SW480 (cell line): ENCODE measurements at regions not wholly inside any gene's neighbourhood (a gene's known extent, or its start where the extent isn't known, plus 50 kb on each side); places are given as distances from the start of the nearest gene placed in this dataset.

Source experiments
- DNase-seq: peaks from one replicate; pipeline ENCODE4 v3.0.0-alpha.2; 2016; ENCODE audit warnings: low spot score

DNA sequence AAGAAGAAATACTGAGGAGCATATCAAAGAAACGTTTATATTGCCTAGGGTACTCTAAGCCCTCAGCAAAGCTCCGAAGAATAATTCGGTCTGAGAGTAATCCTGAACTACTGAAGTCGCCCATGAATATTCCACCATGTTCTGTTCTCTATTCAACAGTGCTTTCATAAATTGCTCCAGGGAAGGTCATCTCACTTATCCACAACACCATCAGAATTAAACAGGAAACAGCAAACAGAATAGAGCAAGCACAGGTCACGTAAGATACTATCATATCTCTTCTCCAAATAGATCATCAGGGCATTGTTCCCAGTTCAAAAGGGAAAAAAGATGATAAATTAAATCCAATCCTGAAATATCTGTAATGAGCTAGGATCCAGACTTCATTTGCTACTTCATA is 325.6 kb downstream of the DEPDC1B start:
- no peak for DNase-seq

DNA sequence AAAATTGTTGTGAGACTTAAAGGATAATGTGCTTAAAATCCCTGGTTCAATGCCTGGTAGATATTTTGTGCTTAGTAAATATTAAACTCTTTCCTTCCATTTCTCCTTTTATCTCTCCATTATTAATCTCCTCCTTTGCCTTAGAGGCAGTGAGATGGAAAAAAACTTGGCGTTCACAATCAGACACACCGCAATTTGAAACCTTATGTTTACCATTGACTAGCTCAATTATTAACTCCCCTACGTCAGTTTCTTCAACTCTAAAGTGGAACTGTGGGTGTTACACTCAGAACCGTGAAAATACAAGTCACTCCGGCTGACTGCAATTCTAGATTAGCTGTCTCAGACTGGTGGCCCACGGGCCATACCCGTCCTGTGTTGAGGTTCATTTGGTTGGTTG is 327.2 kb downstream of the DEPDC1B start:
- no peak for DNase-seq

DNA sequence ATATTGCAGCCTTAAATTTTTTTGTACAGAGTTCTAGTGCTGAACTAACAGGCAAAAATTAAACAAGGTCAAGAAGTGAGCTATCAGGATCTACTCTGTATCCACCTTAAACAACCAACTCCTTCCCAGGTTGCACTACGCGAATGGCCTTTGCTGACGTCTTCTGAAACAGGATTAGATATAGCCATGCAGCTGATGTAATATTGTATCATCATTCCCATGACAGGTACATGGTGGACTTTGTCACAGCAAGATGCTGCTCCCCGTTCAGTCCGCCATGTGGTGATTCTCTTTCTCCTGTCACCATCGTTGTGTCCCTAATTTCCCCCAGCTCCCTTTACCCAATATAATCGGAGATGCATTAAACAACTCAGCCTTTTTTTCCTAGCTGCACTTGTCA is 328.9 kb downstream of the DEPDC1B start:
- DNase-seq = no peak

DNA sequence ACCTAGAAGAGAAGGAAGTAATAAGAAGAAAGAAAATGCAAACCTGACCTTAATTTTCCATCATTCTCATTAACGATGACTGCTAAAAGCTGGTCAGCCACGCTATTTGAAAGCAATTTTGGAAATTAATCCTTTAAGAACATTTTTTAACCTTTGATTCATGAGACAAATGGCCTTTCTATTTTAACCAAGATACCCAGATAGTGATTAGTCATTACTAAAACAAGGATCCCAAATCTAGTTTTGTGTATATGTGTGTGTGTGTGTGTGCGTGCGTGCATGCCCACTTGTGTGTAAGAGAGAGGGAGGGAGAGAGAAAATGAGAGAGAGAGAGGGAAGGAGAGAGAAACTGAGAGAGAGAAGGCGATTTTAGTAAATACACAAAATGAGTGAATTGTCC is 329.5 kb downstream of the DEPDC1B start:
- no peak for DNase-seq

DNA sequence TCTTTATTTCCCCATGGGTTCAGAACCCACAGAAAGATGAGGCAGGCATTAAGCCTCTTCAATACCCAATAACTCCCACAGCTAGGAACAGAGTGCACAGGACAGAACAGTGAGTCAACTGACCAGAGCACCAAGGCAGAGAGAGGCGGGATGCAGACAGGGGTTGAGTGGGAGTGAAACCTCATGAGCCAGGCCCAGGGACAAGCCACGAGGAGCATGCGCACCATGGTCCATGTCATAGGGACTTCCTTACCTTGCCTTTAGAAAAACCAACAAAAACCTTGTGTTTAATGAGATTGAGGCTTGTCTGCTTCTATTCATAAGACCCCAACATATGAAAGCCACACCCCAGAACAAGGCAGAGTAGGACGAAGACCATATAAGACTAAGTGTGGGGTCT is 330.6 kb downstream of the DEPDC1B start:
- no peak for DNase-seq

DNA sequence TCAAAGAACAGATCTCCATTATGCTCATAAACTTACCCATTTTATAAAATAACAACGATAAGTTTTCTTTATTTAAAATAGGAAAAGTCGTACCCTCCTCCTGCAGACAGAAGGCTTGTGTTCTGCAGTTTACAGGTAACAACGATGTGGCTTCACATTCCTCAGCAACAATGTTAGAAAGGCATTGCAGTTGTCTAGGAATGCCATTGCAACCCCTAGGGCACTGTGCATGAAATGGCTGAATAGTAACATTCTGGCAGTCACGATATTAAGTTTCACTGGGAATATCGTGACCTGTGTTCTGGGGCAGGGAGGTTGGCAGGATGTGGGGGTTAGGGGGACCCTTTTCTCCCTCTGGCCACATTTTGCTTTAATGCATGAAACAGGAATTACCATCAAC is 331.9 kb downstream of the DEPDC1B start:
- DNase-seq = no peak

DNA sequence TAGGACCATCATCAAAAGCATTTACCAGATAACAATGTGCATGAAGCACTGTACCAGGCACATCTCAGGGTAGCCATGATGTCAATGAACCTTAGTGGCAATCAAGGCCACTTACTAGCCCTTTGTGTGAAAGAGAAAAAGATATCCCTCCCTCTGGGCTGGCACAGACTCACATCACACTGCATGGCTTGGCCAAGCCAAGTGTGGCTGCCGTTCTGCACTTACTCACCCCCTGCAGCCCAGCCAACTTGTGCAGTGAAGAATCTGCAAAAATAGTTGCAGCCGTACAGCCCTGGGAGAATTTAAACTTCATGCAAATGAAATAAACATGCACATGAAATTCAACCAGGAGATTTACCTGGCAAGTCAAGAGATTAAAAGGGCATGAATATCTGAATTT is 333.5 kb downstream of the DEPDC1B start:
- no peak for DNase-seq

DNA sequence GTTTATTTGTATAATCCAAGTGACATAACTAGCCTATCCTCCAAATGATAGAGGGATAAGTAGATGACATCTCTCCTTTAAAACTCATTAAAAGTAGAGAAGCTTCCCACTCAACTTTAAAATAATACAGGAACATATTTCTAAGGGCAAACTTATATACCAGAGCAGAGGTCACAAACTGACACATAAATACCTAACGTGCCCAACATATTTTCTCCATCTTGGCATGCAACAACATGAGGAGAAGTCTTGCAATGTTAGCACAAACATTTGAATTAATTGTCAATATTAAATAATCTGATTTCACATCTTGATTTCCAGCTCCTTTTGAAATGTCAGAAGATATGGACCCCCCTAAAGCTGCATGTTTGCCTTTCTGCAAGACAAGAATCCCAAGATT is 335.0 kb downstream of the DEPDC1B start:
- no peak for DNase-seq

DNA sequence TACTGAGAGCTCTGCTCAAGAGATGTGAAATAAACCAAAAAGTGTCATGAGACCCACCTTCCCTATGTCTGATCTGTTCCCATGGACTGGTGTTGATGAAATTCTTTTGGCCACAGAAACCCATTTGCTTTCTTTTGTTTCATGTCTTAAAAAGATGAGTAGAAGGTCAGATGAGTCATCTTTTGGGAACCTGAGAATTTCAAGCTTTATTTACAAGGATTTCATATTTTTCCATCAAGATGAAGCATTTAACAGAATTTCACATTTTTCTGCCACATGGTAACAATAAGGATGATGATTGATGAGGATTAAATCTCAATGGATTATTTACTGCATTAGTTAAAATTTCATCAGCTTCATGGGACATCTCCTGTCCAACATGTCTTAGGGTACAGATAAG is 337.8 kb downstream of the DEPDC1B start:
- no peak for DNase-seq

DNA sequence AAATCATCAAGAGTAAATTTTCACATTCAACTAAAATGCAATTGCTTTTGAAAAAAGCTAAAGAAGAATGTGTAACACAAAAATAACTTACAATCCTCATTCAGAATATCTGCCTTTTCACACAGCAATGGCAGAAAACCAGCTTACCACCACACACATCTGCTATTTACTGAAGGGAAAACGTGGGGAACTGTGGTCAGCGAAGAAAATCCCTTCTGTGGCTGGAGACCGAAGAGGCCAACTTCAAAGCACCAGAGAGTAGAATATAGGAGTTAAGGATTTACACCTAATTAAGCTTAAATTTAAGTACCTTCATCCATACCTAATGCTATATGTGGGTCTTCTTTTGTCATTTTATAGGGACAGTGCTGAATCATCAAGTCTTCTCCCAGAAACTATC is 339.6 kb downstream of the DEPDC1B start:
- no peak for DNase-seq

DNA sequence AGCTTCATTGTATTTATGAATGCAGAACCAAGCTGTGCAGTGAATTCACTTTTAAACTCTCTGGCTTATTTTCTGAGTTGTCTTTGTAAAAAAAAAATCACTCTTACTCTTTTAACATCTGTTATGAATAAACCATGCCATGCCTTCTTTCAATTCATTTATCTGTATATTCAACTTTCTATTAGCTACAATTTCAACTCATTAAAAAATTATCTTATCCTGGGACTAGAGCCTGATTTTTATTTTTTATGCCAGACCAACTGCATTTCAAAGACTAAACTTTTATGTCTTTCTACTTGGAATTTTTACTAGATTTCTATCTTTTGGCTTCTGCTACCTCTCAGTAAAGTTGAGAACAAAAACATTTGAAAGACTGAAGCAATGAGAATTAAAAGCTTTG is 342.7 kb downstream of the DEPDC1B start:
- no peak for DNase-seq

DNA sequence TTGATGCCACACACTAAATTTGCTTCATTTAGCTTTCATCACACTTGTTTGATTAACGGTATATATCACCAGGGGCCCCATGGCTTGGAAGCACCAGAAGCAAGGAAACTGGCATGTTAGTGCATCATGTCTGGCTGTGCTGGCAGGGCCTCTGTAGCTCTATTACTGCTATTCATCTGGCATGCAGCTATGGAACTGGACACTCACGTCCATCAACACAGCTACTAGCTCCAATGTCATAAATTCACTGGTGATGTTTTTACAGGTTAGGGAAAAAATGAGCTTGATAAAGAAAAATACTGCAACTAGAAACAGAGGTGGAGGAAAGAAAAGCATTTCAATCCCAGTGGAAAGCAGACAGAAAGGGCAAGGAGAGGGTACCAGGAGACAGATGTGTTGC is 343.2 kb downstream of the DEPDC1B start:
- DNase-seq = no peak

DNA sequence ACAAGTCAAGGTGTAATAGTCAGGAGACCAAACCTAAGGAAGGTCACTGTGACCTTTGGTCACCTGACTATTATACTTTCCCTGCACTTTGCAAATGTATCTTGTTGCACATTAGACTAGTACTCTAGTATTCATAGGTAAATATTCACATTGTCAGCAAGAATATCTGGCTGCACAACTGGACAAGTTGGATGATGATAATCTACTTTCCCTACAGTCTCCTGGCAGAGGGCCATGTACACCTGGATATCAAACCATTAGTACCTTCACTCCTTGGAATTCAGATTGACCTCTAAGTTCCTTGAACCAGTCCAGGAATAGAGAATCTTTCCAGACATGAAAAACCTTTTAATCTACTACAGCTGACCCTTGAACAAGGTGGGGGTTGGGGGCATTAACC is 344.8 kb downstream of the DEPDC1B start:
- no peak for DNase-seq

DNA sequence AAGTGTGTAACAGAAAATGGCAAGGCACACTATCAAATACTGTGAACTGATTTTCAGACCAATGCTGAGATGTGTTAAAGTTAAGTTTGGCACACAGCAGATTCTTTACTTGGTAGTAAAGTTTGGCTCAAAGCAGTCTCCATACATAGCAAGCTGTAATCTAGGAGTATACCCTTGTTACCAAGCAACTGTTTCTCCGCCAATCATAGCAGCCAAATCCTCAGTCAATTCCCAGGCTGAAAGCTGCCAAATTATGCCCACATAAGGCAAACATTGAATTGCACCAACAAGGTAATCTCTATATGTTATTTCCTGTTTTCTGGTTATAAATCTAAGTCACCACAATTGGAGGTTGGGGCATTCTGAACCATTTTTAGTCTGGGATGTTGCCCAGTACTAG is 345.7 kb downstream of the DEPDC1B start:
- DNase-seq = no peak

DNA sequence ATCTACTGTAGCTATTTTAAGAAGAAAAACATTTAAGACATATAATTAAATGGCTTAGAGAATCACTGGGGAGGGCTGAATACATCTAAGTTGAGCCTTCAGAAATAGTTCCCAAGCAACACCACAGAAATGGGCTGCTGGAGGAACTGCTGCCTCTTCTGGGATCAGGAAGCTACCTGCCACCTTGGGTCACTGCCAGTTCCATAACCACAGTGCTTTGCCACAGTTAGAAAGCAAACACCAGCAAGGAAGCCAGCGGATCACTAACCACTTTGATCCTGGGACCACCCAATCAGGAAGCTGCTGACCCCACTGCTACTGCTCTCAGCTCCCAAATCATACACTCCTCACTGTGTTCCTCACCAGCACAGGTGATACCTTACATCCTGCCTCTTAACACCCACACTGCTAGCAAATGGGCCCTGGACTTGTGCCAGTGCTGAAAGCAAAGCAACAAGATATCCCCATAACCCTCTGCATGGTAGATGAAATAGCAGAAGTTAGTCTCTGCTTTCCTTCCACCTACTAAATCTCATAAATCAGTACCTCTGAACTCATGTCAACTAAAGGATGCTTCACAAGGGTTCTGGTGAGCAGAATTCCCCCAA is 346.9 kb downstream of the DEPDC1B start:
- no peak for DNase-seq

DNA sequence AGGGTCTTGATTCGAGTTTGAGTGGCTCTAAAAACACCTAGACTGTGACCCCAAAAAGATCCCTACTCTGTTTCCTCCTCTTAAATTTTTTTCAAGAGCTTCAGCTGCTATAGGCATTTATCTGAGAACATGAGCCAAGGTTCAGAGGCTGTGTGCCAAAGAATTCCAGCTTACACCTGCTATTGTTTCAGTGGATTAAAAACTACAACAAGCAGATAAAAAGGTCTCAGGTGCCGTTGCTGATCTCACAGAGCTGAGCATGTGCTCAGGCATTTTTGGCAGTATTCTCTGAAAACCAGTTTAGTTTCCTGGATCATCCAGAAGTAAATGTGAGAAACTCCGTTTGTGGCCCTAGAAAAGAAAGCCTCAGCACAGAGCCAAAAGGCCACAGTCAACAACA is 349.2 kb downstream of the DEPDC1B start:
- DNase-seq = no peak

DNA sequence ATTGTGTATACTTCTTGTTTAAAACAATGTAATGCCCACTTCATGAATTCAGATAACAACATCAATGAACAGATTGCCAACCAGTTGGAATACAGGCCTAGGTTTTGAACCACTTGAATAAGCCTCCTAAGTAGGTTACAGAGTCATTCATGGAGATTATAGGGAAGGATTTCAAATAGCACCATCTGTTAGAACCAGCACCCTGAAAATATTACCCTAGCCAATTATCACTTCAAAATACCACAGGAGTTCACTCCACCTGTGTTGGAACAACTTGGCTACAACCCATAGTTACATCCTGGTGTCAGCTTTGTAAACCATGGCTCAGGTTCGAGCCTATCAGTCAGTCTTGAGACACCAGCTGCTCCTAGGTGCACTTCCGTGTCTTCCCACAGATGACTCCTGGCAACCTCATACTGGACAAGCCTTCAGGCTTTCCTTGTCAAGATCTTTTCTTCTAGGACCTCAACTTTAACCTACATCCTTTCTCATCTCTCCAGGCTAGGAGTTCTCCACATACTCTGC is 350.0 kb downstream of the DEPDC1B start:
- no peak for DNase-seq

DNA sequence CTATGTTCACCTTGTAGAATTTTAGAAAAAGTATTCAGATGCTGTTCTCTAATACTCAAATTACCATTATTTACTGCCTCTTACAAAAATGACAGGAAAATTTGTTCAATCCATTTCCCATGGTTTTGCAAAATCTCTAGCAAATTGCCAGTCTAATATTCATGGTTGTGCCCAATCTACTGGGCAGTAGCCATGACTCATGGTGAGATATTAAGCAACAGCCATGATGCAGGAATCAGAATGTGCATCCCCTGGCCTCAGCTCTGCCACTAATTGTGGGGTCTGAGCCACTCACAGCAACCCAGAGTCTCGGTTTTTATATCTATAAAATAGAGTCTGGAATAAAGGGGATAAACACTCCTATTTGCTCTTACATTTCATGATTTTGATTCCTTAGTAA is 353.6 kb downstream of the DEPDC1B start:
- no peak for DNase-seq

DNA sequence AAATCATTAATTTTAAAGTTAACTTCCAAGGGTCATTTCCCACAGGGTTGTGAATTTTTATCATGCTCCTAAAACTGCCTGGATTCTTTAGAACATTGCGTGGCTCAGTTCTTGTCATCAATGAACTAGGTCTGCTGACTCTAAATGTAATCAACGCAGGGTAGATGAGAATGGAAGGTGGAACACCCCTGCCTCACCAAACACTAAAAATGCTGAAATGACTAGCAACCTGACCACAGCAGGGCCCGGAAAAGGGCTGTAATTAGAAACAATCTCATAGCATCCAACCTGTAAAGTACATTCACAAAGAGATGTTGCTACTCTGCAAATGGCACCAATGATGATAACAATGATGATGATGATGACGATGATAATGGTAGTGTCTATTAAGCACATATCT is 356.9 kb downstream of the DEPDC1B start:
- no peak for DNase-seq

DNA sequence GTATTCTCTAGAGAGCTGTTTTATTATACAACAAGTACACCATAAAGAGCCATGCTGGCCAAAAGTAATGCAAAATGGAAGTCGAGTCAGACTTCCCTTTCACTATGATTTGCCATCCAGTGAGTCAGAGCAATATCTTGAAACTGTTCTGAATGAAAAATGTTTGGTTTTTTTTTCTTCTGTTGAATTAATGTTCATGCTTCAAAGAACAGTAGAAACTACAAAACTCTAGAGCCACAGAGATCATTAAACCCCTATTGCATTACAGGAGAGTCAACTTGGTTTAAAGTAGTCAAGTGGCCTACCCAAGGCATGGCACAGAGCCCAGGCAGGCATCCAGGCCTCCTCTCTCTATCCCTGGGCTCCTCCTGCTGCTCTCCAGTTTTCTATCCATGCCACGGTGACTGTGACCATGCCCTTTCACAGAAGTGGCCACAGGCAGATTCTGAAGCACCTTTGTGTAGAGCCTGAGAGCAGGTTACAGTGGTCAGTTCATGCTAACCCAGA is 358.9 kb downstream of the DEPDC1B start:
- no peak for DNase-seq

DNA sequence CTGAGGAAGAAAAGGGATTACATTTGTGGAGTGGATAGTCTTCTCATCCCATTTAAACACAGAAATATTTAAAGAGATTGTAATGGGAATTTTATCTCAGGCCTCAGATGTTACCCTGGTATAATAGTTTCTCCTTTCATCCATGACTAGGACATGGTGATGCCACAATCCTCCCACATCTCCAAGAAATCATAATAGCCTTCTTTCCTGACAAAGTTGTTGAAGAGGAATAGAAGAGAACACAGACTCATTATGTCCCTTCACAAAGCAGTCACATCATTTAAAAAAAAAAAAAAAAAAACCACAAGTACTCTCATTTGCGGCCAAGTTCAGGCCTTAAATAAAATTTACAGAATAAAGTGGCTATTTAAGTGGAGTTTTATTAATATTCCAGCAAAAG is 359.6 kb downstream of the DEPDC1B start:
- no peak for DNase-seq

DNA sequence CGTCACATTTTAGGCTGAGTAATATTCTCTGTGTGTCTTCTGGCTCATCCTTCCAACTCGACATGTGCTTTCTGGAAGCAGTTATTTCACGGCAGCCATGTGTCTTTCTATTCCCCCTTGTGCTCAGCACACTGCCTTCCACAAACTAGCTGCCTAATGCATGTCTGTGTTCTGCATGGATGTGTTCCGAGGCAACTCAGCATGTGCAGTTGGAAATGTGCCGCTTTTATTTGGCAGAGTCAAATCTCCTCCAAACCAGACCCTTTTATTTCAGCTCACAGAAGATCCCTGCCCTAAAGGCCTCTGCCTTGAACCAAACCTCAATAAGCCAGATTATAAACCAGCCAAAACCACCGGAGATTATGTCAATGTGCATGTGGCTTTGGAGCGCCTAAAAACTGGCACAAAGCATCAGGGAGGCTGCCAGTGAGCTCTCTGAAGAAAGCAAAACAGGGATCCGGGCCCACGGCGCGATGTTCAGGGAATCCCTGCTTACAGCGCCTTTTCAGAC is 360.2 kb downstream of the DEPDC1B start:
- no peak for DNase-seq

DNA sequence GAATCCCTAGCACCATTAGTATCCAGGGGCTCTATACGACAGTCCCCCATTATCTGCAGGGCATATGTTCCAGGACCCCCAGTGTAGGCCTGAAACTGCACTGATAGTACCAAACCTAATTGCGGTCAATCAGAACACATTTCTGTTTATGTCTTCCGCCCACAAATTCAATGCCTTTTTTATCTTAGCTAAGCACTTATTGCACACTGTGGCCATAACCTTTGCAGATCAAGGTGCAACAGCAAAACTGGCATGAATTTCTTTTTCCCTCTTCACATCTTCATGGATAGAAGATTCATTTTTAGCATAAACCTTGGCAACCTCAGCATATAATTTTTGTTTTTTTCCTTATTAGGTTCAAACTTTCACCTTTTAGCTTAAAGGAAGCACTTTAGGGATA is 361.1 kb downstream of the DEPDC1B start:
- no peak for DNase-seq

DNA sequence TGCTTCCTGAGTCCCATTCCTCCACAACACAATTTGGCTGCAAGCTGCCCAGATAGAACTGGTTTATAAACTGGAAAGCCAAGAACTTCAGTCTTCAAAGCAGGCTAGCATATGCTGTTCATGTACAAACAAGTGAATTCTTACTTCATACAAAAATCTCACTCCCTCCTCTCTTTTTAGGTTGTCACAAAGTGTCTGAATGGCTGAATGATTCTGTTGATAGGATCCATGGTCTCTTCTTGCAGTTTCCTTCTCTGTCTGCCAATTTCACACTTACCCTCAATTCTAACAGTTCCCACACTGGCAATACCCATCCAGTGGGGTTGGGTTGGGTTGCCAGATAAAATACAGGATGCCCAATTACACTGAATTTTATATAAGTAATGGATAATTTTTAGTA is 363.5 kb downstream of the DEPDC1B start:
- DNase-seq = no peak
